AG04449 (cell line): ENCODE measurements at regions not wholly inside any gene's neighbourhood (a gene's known extent, or its start where the extent isn't known, plus 50 kb on each side); places are given as distances from the start of the nearest gene placed in this dataset.

Experiments
- CTCF ChIA-PET: fragments of 350-600 bp; formaldehyde crosslinking; extraction: SDS; loops from one replicate; lab custom pipeline; 2021; ENCODE audit warnings: antibody characterized with exemption; lab: Yijun Ruan, JAX
- POLR2A ChIA-PET: fragments of 400-600, 350-600 bp; formaldehyde crosslinking; extraction: SDS; loops from one replicate; lab custom pipeline; 2020; ENCODE audit warnings: antibody characterized with exemption, inconsistent platforms; lab: Yijun Ruan, JAX
- DNase-seq: peaks from one replicate; pipeline ENCODE4 v3.0.0-alpha.2; 2010; ENCODE audit warnings: low read depth, low spot score
- H3K4me3 ChIP-seq: 2 replicates; pipeline ENCODE4 v1.5.1; 2011; ENCODE audit warnings: low read depth, mild to moderate bottlenecking, control low read depth, low read length
- CTCF ChIP-seq: IDR thresholded peaks from one replicate; pipeline ENCODE4 v1.5.1; 2011; ENCODE audit warnings: mild to moderate bottlenecking, moderate library complexity, low read length, control low read depth, inconsistent platforms; ENCODE audit not compliant: insufficient read depth; ENCODE audit errors: missing control alignments

GRCh38 chr7:34277803-34278199, 372.5 kb downstream of the BMPER start:
- no peak overlapping the region for H3K4me3 ChIP-seq
- ChIA-PET POLR2A (no interaction called here), CTCF (interaction anchor here (0.9 kb wide), 1 partner anchor 9 kb away, joined by 3 read pairs; no protein-coding TSS in a partner anchor)
- TF ChIP-seq CTCF = no peak
- no peak for DNase-seq

- POLR2A ChIA-PET = no interaction called here
- TF ChIP-seq CTCF = peak; percentile 8
- CTCF ChIA-PET = no interaction called here
- no peak overlapping the region for H3K4me3 ChIP-seq
- DNase-seq = no peak
Observed at GRCh38 chr7:34281260-34281659, 375.9 kb downstream of the BMPER start.

- POLR2A ChIA-PET = interaction anchor here (0.5 kb wide), 1 partner anchor 42 kb away, joined by 3 read pairs; no protein-coding TSS in a partner anchor
- H3K4me3 ChIP-seq = no peak overlapping the region
- TF ChIP-seq CTCF = no peak
- DNase-seq = no peak
- CTCF ChIA-PET = no interaction called here
Observed at GRCh38 chr7:34282271-34282670, 375.7 kb upstream of the NPSR1 start.

- ChIA-PET POLR2A (no interaction called here), CTCF (interaction anchor here (1.2 to 1.9 kb wide), 2 partner anchors 17 to 20 kb away, joined by 3 to 5 read pairs; no protein-coding TSS in a partner anchor)
- peak; percentile 47 for DNase-seq
- no peak overlapping the region for H3K4me3 ChIP-seq
- TF ChIP-seq CTCF = no peak
Observed at GRCh38 chr7:34296663-34297062, 361.4 kb upstream of the NPSR1 start.

GRCh38 chr7:34298492-34299013, 359.5 kb upstream of the NPSR1 start:
- no peak for TF ChIP-seq CTCF
- ChIA-PET POLR2A (no interaction called here), CTCF (no interaction called here)
- DNase-seq = no peak
- H3K4me3 ChIP-seq = no peak overlapping the region

- H3K4me3 ChIP-seq = no peak overlapping the region
- ChIA-PET CTCF (no interaction called here), POLR2A (no interaction called here)
- DNase-seq = no peak
- no peak for TF ChIP-seq CTCF
Observed at GRCh38 chr7:34299066-34299465, 359.0 kb upstream of the NPSR1 start.
